ENCODE measurements at regions not wholly inside any gene's neighbourhood (a gene's known extent, or its start where the extent isn't known, plus 50 kb on each side); places are given as distances from the start of the nearest gene placed in this dataset.

GRCh38 chr2:106572541-106573450, 85.6 kb downstream of the CD8B2 start:
- peak in 5 of 56 donors; percentile 6 to 33 (median 9) for DNase-seq

GRCh38 chr2:106573773-106574172, 86.6 kb downstream of the CD8B2 start:
- no peak for DNase-seq

GRCh38 chr2:106575955-106576354, 88.8 kb downstream of the CD8B2 start:
- peak in 2 of 56 donors; percentile 17 to 18 for DNase-seq

- no peak for DNase-seq
Observed at GRCh38 chr2:106577255-106577651, 90.1 kb downstream of the CD8B2 start.

DNA sequence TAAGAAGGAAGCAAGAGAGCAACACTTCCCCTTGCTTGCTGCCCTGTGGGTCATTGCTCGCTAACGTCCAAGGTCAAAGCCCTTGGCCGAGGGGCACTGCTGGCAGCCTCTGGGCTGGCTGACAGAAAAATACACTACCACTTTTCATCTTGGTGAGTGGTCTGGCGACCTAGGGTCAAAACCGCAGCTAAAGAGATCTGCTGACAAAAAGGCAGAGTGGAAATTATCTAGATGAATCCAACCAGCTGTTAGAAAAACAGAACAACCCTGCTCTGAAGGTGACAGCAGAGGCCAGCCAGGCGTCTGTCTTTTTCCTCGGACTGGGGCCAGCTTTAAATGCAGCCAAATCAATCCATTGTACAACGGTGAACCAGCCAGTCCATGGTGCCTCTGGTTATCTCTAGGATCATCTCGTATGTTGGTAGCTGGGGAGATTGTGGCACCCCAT, 92.6 kb downstream of the CD8B2 start:
- DNase-seq = no peak

- DNase-seq = no peak
Observed at GRCh38 chr2:106580241-106580640, 93.1 kb downstream of the CD8B2 start.

DNA sequence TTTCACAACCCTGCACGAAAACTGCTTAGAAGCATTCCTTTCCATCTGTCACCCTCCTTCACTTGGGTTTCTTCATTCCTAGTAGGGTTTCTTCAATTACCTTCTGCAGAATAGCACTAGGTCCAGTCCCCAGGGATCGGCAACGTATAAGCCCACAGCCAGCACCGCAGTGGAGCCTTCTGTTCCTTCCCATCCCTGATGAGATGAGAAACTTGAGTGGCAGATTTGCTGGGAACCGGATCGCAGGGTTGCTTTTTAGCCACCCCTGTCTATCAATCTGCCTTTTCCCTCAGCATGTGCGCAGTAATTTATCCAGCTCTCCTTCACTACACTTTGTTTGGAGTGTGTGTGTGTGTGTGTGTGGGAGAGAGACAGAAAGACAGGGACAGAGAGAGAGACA, 94.2 kb downstream of the CD8B2 start:
- DNase-seq = no peak

- no peak for DNase-seq
Observed at GRCh38 chr2:106581755-106582147, 94.6 kb downstream of the CD8B2 start.

DNA sequence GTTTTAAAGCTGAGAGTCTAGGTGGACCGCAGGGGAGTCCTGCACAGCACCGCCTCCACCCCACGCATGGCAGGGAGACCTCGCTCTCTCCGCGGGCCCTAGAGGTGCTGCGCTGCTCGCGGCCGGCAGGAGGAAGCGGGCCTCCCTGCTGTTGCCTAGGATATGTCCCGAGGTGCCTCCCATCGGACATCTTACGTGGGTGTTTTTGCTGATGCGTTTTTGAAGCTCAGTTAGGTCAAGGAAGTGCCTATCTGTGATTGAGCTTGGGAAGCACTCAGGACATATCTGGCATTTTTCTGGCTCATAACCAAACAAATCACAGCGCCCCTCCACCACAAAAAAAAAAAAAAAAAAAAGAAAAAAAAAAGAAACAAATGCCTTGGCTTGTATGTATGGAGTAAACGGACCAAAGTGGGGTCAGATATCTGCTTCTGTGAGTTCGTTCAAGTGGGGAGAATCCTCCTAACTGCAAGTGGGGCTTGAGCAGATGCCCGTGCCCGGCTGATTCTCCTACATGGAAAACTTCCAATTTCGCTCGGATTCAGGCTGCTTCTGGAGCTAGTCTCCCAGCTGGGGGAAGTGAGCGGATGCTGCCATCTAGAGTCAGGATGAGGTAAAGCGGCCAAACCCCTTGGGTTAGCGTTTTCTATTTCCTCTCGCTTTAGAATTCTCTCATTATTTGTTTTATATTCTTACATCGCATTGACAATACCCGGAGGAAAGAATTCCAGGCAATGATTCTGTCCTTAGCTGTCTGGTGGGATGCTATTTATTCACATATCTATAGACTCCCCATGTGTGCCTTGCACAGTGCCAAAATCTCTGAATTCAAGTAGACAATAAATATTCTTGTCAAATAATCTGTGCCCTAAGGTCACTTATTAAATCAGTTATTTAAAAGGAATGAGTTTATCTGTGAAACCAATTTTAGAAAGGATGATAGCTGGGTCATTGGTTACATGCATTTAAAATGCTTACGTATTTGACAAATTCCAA, 95.3 kb downstream of the CD8B2 start:
- peak in 52 of 56 donors; percentile 11 to 84 (median 55) for DNase-seq

- DNase-seq = no peak
Observed at GRCh38 chr2:106584304-106584954, 97.3 kb downstream of the CD8B2 start.

- DNase-seq = no peak
Observed at GRCh38 chr2:106596844-106597243, 109.7 kb downstream of the CD8B2 start.

DNA sequence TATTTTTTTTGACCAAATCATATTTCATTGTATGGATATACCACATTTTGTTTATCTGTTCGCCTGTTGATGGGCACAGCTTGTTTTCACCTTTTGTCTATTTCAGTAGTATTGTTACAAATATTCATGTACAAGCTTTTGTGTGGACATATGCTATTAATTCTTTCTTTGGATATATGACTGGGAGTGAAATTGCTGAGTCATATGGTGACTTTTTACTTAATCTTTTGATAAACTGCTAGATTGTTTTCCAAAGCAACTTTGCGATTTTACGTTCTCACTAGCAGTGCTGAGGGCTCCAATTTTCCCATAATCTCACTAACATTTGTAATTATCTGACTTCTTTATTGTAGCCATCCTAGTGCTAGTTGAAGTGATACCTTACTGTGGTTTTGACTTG, 112.4 kb downstream of the CD8B2 start:
- no peak for DNase-seq

DNA sequence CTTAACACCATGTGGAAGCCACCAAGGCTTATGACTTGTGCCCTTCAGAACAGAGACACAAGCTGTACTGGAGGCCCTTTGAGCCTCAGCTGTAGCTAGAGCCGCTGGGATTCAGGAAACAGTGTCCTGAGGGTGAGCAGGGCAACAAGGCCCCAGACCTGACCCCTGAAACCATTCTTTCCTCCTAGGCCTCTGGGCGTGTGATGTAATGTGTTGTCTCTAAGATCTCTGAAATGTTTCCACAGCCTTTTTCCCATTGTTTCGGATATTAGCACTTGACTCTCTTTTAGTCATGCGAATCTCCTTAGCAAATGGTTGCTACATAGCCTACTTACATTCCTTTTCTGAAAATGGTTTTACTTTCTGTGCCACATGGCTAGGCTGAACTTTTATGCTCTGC, 114.9 kb downstream of the CD8B2 start:
- DNase-seq = no peak

DNA sequence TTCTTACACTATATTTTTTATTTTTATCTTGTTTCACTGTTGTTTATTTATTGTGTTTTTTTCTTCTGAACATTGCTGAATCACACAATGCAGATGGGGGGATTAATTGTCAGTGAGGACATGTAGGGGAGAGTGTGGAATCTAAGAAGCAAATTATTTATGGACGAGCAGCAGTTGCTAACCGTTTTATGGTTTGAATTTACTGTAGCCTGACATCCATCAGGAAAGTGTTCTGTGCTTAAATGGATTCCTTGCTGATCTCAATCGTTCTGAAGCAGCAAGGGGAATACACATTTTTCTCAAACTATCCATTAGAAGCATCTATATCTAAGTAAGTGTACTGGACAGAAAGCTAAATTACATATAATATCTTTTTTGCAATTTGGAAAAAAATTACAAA, 119.5 kb downstream of the CD8B2 start:
- DNase-seq = no peak

GRCh38 chr2:106607371-106607770, 120.2 kb downstream of the CD8B2 start:
- no peak for DNase-seq

- no peak for DNase-seq
Observed at GRCh38 chr2:106609780-106610179, 122.6 kb downstream of the CD8B2 start.

DNA sequence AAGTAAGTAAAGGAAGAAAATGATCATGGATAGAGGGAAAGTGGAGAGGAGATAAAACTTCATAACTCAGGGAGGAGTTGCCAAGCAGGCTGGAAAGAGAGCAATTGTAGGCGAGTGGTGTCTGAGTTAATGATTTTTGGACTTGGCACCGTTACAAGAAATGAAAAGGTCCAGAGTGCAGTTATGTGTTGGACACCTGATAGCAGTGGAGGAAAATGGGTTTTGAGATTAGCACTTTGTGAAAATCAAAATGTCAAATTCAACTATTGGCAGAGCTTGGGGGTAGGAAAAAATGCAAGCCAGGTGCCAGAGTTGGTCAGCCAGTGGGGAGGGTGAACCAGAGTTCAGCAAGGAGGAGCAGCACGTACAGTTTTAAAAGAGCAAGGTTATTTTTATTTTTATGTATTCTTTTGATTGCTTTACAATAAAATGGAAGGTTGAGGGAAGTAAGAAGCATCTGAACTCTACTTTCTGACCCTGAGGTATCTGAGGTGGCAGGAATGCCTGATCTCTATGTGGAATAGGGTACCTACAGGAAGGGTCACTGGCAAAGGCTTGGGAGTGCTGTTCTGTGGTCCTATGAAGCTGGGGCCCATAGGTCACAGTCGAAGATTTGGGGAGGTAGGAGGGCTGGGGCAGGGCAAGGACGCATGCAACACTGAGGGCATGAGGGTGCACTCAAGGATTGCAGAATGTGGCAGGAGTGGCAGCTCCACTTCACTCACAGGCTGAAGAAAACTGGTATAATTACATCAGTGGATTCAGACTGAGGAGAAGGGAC, 127.5 kb downstream of the CD8B2 start:
- DNase-seq = no peak

GRCh38 chr2:106618614-106619013, 131.4 kb downstream of the CD8B2 start:
- no peak for DNase-seq

DNA sequence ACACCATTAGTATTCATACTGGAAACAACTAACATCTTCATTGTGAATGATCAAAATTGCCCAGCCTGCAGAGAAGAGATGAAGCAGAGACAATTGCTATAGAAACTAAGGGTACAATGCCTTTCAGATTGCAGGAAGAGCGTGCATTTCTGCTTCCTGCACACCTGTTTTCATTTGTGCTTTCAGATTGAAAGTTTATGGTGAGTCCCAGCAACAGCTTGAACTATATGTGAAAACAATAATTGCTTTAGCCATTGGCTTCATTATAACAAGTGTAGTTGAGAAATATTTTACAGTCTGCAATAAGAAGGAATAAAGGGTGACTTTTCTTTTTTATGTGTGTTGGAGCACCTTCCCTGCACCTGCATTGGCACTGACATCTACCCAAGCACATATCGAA, 136.3 kb downstream of the CD8B2 start:
- DNase-seq = no peak

DNA sequence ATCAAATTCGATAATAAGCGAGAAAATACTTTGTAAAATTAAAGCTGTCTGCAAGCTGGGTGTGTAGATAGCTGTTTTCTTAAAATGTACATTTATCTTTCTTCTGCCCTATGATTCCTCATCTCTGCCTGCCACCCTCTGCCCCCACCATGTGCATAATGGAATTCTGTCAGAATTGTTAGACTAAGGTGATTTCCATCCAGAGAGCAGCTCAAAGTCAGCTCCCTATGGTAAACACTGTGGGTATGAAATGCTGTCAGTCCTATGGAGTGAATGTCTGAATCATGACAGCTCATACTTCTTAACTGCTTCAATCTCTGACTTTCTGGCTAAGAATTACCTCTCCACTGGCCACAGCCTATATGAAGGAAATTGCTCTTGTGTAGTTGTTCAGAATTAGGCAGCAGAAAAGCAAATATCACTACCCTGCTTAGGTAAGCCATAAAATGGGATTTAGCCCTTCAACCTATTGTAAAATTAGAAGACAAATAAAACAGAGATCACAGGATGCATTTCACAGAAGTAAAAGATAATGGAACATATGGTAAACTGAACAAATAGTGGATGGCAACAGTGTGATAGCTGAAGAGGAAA, 137.7 kb downstream of the CD8B2 start:
- DNase-seq = no peak

All from amygdala (tissue), 56 donors.